ENCODE measurements at regions not wholly inside any gene's neighbourhood (a gene's known extent, or its start where the extent isn't known, plus 50 kb on each side); places are given as distances from the start of the nearest gene placed in this dataset.
A peak's percentile ranks its signal among the peaks of the same experiment; 100 is the strongest.

GRCh38 chr11:89625171-89625570, 84.9 kb upstream of the TRIM77 start:
- no peak overlapping the region for H3K9ac ChIP-seq (replicated peaks in 1 of 4; ENCODE audit: extremely low read depth in 1 of 4, low read depth in 3 of 4, low read length in 3 of 4)
- no peaks in the 10 kb centered on the region for H3K27me3 ChIP-seq (replicated peaks in 1 of 4; ENCODE audit: control insufficient read depth in 3 of 4, extremely low read depth in 1 of 4, insufficient read depth in 3 of 4, low read length in 3 of 4)
- peak; percentile 82 for FAIRE-seq
- H3K18ac ChIP-seq (ENCODE audit: extremely low read depth, low read length) = no peak overlapping the region
- no peaks in the 10 kb centered on the region for H3K79me2 ChIP-seq (ENCODE audit: control insufficient read depth in 1 of 2, insufficient read depth in 2 of 2, low read length in 2 of 2)
- no peak overlapping the region for H3K4me3 ChIP-seq (ENCODE audit: extremely low read depth in 1 of 4, insufficient read depth in 2 of 4, low read depth in 3 of 4, low read length in 4 of 4)
- no peak overlapping the region for H2BK20ac ChIP-seq (ENCODE audit: low read length)
- no peak overlapping the region for H3K56ac ChIP-seq (replicated peaks; ENCODE audit: insufficient read length, low read depth, low read length)
- no peak overlapping the region for H4K5ac ChIP-seq (ENCODE audit: insufficient read length, low read depth, low read length)
- H2AK5ac ChIP-seq (ENCODE audit: low read depth, low read length) = no peak overlapping the region
- H3K23ac ChIP-seq (ENCODE audit: insufficient read length) = no peak overlapping the region
- 81% methylated on average over 6 of the region's 6 CpGs; no CpG with 5 or more reads in 1 of the 2 experiments for WGBS, 2 experiments (ENCODE audit: extremely low coverage in 1 of 2, insufficient coverage in 1 of 2, insufficient read length in 1 of 2, insufficient replicate concordance in 2 of 2, low coverage in 1 of 2, low lambda C conversion rate in 2 of 2, missing lambda C conversion rate in 1 of 2)
- H2BK15ac ChIP-seq (ENCODE audit: low read length) = no peak overlapping the region
- no peak overlapping the region for H2BK5ac ChIP-seq (ENCODE audit: low read depth, low read length)
- no peak overlapping the region for H4K8ac ChIP-seq (ENCODE audit: extremely low read depth, insufficient read depth, low read length)
- no peaks in the 10 kb centered on the region for H3K79me1 ChIP-seq (ENCODE audit: low read depth, low read length)
- no peak overlapping the region for H3K4me2 ChIP-seq (ENCODE audit: insufficient read depth in 1 of 2, low read depth in 2 of 2, low read length in 2 of 2)
- no peak overlapping the region for H2BK12ac ChIP-seq (ENCODE audit: low read depth, low read length)
- no peak for DNase-seq (ENCODE audit: low read depth in 1 of 2, low spot score in 2 of 2)
- no peaks in the 10 kb centered on the region for H4K20me1 ChIP-seq (replicated peaks in 1 of 2; ENCODE audit: control insufficient read depth in 1 of 2, insufficient read depth in 2 of 2, low read length in 2 of 2)
- no peaks in the 10 kb centered on the region for H3K23me2 ChIP-seq (ENCODE audit: low read depth, low read length)
- H3K9me3 ChIP-seq (ENCODE audit: insufficient read depth in 2 of 2, low read depth in 1 of 2, low read length in 1 of 2) = no peaks in the 10 kb centered on the region
- no peak overlapping the region for H4K91ac ChIP-seq (replicated peaks; ENCODE audit: insufficient read length, low read length)
- no peak overlapping the region for H2BK120ac ChIP-seq (replicated peaks; ENCODE audit: low read depth, low read length)
- ChIA-PET POLR2A (ENCODE audit: partially characterized antibody) (no interaction called here), CTCF (ENCODE audit: partially characterized antibody) (interaction anchor here (0.6 to 1.0 kb wide), 2 partner anchors 500 to 562 kb away, joined by 3 read pairs; no protein-coding TSS in a partner anchor)
- no peak overlapping the region for H3K27ac ChIP-seq (ENCODE audit: low read depth, low read length)
- H3K4ac ChIP-seq (replicated peaks; ENCODE audit: insufficient read length, low read depth, low read length) = no peak overlapping the region
- no peaks in the 10 kb centered on the region for H3K36me3 ChIP-seq (ENCODE audit: control insufficient read depth in 2 of 4, insufficient read depth in 4 of 4, low read length in 3 of 4)
- H2AFZ ChIP-seq (ENCODE audit: low read length) = no peak overlapping the region
- no peak overlapping the region for H3K14ac ChIP-seq (ENCODE audit: insufficient read length)
- H3K4me1 ChIP-seq (replicated peaks in 1 of 4; ENCODE audit: control insufficient read depth in 3 of 4, insufficient read depth in 4 of 4, low read length in 3 of 4) = no peaks in the 10 kb centered on the region
- TF ChIP-seq RAD21 (IDR thresholded peaks at IDR 0.05 in 1 of 2, conservative IDR thresholded peaks at IDR 0.05 in 1 of 2; ENCODE audit: low read depth in 2 of 2, low read length in 2 of 2) = peak in 1 of 2 experiments; percentile 19; a peak in 1 of 4 replicates
- TF ChIP-seq, protein P1, sequence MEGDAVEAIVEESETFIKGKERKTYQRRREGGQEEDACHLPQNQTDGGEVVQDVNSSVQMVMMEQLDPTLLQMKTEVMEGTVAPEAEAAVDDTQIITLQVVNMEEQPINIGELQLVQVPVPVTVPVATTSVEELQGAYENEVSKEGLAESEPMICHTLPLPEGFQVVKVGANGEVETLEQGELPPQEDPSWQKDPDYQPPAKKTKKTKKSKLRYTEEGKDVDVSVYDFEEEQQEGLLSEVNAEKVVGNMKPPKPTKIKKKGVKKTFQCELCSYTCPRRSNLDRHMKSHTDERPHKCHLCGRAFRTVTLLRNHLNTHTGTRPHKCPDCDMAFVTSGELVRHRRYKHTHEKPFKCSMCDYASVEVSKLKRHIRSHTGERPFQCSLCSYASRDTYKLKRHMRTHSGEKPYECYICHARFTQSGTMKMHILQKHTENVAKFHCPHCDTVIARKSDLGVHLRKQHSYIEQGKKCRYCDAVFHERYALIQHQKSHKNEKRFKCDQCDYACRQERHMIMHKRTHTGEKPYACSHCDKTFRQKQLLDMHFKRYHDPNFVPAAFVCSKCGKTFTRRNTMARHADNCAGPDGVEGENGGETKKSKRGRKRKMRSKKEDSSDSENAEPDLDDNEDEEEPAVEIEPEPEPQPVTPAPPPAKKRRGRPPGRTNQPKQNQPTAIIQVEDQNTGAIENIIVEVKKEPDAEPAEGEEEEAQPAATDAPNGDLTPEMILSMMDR (IDR thresholded peaks at IDR 0.05; ENCODE audit: control extremely low read depth in 1 of 3, insufficient read depth in 1 of 3, low read depth in 1 of 3, low read length in 3 of 3) = peak in 1 of 3 experiments; percentile 25; a peak in 1 of 4 replicates
- no peak for TF ChIP-seq RBBP5 (IDR thresholded peaks at IDR 0.05; ENCODE audit: borderline replicate concordance, low read depth, low read length)
- no peak for TF ChIP-seq BACH1 (IDR thresholded peaks at IDR 0.05; ENCODE audit: low read length)
- TF ChIP-seq NANOG (IDR thresholded peaks at IDR 0.05; ENCODE audit: insufficient read depth, low read depth, low read length, poor library complexity, severe bottlenecking) = no peak
- TF ChIP-seq SP4 (IDR thresholded peaks at IDR 0.05; ENCODE audit: low read length) = no peak

Measured in H1 (cell line).